Astrocyte (in vitro differentiated cells and primary cell): ENCODE measurements at regions not wholly inside any gene's neighbourhood (a gene's known extent, or its start where the extent isn't known, plus 50 kb on each side); places are given as distances from the start of the nearest gene placed in this dataset.

Experiments used
- DNase-seq: peaks from one replicate; pipeline ENCODE4 v3.0.0-alpha.2; 2010; ENCODE audit warnings: low read depth
- FAIRE-seq: peaks from 2 replicates; lab custom pipeline; 2011; peaks lifted over from hg19 to GRCh38; lab: Jason Lieb, UNC
- H2AFZ ChIP-seq: 2 replicates; pipeline ENCODE4 v1.6.0; 2012; ENCODE audit warnings: low read depth, low read length, inconsistent platforms
- H3K27ac ChIP-seq: 2 replicates; pipeline ENCODE4 v1.5.1; 2011; ENCODE audit warnings: low read depth, low read length, inconsistent platforms
- H3K27me3 ChIP-seq: 2 replicates; pipeline ENCODE4 v1.6.0; 2011; ENCODE audit warnings: low read length, inconsistent platforms; ENCODE audit not compliant: insufficient read depth
- H3K36me3 ChIP-seq: 2 replicates; pipeline ENCODE4 v1.5.1; 2011; ENCODE audit warnings: low read length, inconsistent platforms; ENCODE audit not compliant: insufficient read depth
- H3K4me1 ChIP-seq: 2 replicates; pipeline ENCODE4 v1.5.1; 2011; ENCODE audit warnings: low read length, inconsistent platforms; ENCODE audit not compliant: insufficient read depth
- H3K4me2 ChIP-seq: 2 replicates; pipeline ENCODE4 v1.6.0; 2012; ENCODE audit warnings: low read length, inconsistent platforms
- H3K4me3 ChIP-seq: 2 replicates; pipeline ENCODE4 v1.5.1; 2011; ENCODE audit warnings: low read depth, mild to moderate bottlenecking, low read length, inconsistent platforms; ENCODE audit not compliant: insufficient read depth
- H3K79me2 ChIP-seq: 2 replicates; pipeline ENCODE4 v1.6.0; 2012; ENCODE audit warnings: mild to moderate bottlenecking, low read length, inconsistent platforms; ENCODE audit not compliant: insufficient read depth
- H3K9ac ChIP-seq: 2 replicates; pipeline ENCODE4 v1.6.0; 2012; ENCODE audit warnings: mild to moderate bottlenecking, low read length, inconsistent platforms
- H3K9me3 ChIP-seq: 2 replicates; pipeline ENCODE4 v1.5.1; 2012; ENCODE audit warnings: low read depth, mild to moderate bottlenecking, low read length, inconsistent platforms; ENCODE audit not compliant: insufficient read depth
- H4K20me1 ChIP-seq: 2 replicates; pipeline ENCODE4 v1.6.0; 2012; ENCODE audit warnings: low read length, inconsistent platforms; ENCODE audit not compliant: insufficient read depth
- H3K27ac Mint-ChIP-seq: one replicate; pipeline ENCODE4 v1.8.0; 2021; ENCODE audit warnings: mild to moderate bottlenecking, mixed read lengths; ENCODE audit not compliant: unreplicated experiment
- H3K27me3 Mint-ChIP-seq: one replicate; pipeline ENCODE4 v1.8.0; 2021; ENCODE audit warnings: low read depth, mixed read lengths; ENCODE audit not compliant: unreplicated experiment
- H3K36me3 Mint-ChIP-seq: one replicate; pipeline ENCODE4 v1.8.0; 2021; ENCODE audit warnings: low read depth, mixed read lengths; ENCODE audit not compliant: unreplicated experiment
- H3K4me1 Mint-ChIP-seq: one replicate; pipeline ENCODE4 v1.8.0; 2021; ENCODE audit warnings: low read depth, mixed read lengths; ENCODE audit not compliant: unreplicated experiment
- H3K4me3 Mint-ChIP-seq: one replicate; pipeline ENCODE4 v1.8.0; 2021; ENCODE audit warnings: mild to moderate bottlenecking, moderate library complexity, mixed read lengths; ENCODE audit not compliant: unreplicated experiment
- H3K9me3 Mint-ChIP-seq: one replicate; pipeline ENCODE4 v1.8.0; 2021; ENCODE audit warnings: mild to moderate bottlenecking, mixed read lengths; ENCODE audit not compliant: unreplicated experiment
- CTCF ChIP-seq: IDR thresholded peaks from 2 replicates; pipeline ENCODE4 v1.5.1; 2011; ENCODE audit warnings: low read depth, mild to moderate bottlenecking, inconsistent platforms, low read length, moderate library complexity; ENCODE audit not compliant: insufficient read depth
- EZH2 ChIP-seq: IDR thresholded peaks from 2 replicates; pipeline ENCODE4 v1.6.1; 2012; ENCODE audit warnings: mild to moderate bottlenecking, low read length, inconsistent platforms; ENCODE audit not compliant: insufficient read depth

GRCh38 chr11:97833412-97833811 is 1187.3 kb upstream of the CNTN5 start:
- DNase-seq (no peak), FAIRE-seq (no peak)
- H2AFZ ChIP-seq = no peak overlapping the region
- Mint-ChIP-seq H3K36me3 (no peaks in the 10 kb centered on the region), H3K4me1 (no peaks in the 10 kb centered on the region), H3K4me3 (no peak overlapping the region), H3K9me3 (peaks cover 2% of the 10 kb centered on the region), H3K27me3 (no peaks in the 10 kb centered on the region), H3K27ac (no peak overlapping the region)
- H3K27ac ChIP-seq = no peak overlapping the region
- no peak for TF ChIP-seq EZH2
- TF ChIP-seq CTCF = no peak
- no peaks in the 10 kb centered on the region for H3K9me3 ChIP-seq
- H3K79me2 ChIP-seq = no peaks in the 10 kb centered on the region
- H3K4me1 ChIP-seq = no peaks in the 10 kb centered on the region
- H3K9ac ChIP-seq = no peak overlapping the region
- no peak overlapping the region for H3K4me3 ChIP-seq
- no peaks in the 10 kb centered on the region for H3K27me3 ChIP-seq
- H3K36me3 ChIP-seq = no peaks in the 10 kb centered on the region
- no peak overlapping the region for H3K4me2 ChIP-seq
- H4K20me1 ChIP-seq = no peaks in the 10 kb centered on the region

GRCh38 chr11:97844016-97844415 is 1176.7 kb upstream of the CNTN5 start:
- no peak for TF ChIP-seq CTCF
- TF ChIP-seq EZH2 = no peak
- H3K4me2 ChIP-seq = no peak overlapping the region
- no peaks in the 10 kb centered on the region for H3K79me2 ChIP-seq
- Mint-ChIP-seq H3K27ac (no peak overlapping the region), H3K36me3 (no peaks in the 10 kb centered on the region), H3K27me3 (no peaks in the 10 kb centered on the region), H3K4me3 (no peak overlapping the region), H3K9me3 (peaks cover 2% of the 10 kb centered on the region), H3K4me1 (no peaks in the 10 kb centered on the region)
- DNase-seq (no peak), FAIRE-seq (no peak)
- H3K9me3 ChIP-seq = no peaks in the 10 kb centered on the region
- no peaks in the 10 kb centered on the region for H4K20me1 ChIP-seq
- no peak overlapping the region for H3K9ac ChIP-seq
- H3K4me1 ChIP-seq = no peaks in the 10 kb centered on the region
- H2AFZ ChIP-seq = no peak overlapping the region
- no peak overlapping the region for H3K4me3 ChIP-seq
- no peaks in the 10 kb centered on the region for H3K36me3 ChIP-seq
- no peak overlapping the region for H3K27ac ChIP-seq
- no peaks in the 10 kb centered on the region for H3K27me3 ChIP-seq

GRCh38 chr11:97847730-97848129 is 1173.0 kb upstream of the CNTN5 start:
- Histone ChIP-seq H3K9me3 (no peaks in the 10 kb centered on the region), H3K36me3 (no peaks in the 10 kb centered on the region), H3K4me3 (no peak overlapping the region), H3K79me2 (no peaks in the 10 kb centered on the region), H3K4me2 (no peak overlapping the region), H3K4me1 (no peaks in the 10 kb centered on the region), H3K9ac (no peak overlapping the region), H4K20me1 (no peaks in the 10 kb centered on the region), H3K27me3 (no peaks in the 10 kb centered on the region), H3K27ac (no peak overlapping the region), H2AFZ (no peak overlapping the region)
- H3K9me3 Mint-ChIP-seq = no peaks in the 10 kb centered on the region
- H3K36me3 Mint-ChIP-seq = no peaks in the 10 kb centered on the region
- H3K4me1 Mint-ChIP-seq = no peaks in the 10 kb centered on the region
- DNase-seq (no peak), FAIRE-seq (no peak)
- H3K4me3 Mint-ChIP-seq = no peak overlapping the region
- no peaks in the 10 kb centered on the region for H3K27me3 Mint-ChIP-seq
- TF ChIP-seq CTCF (no peak), EZH2 (no peak)
- no peak overlapping the region for H3K27ac Mint-ChIP-seq
